ENCODE measurements at regions not wholly inside any gene's neighbourhood (a gene's known extent, or its start where the extent isn't known, plus 50 kb on each side); places are given as distances from the start of the nearest gene placed in this dataset.

DNA sequence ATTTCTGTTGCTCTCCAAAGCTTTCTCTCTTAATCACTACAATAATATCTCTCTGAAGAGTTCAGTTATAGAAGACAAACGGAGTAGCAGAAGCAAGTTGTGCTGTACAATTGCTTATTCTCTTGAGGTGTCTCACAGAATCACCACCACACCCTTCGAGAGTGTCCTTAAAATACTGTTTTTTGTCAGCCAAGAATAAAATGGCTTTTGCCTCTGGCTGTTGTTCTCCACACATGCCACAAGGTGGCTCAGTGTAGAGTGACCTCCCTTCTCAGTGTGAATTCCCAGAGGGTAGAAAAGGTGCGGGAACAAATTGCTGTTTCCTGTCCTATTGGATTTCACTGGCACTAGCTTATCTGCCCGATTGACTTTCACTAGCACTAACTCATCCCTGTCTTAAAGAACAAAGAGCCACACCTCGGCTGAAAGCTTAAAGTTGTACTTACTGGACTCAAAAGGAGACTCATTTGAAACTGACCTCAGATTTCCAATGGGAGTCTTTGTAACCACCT, 134.2 kb upstream of the SATB1 start:
- H3K4me2 ChIP-seq (ENCODE audit: low read depth, low read length), result no peak overlapping the region
- no TSS peak for BruUV-seq (replicated peaks)
- no peak overlapping the region for H3K4ac ChIP-seq (ENCODE audit: low read depth, low read length)
- WGBS, 2 experiments (ENCODE audit: extremely low coverage in 2 of 2, insufficient read length in 1 of 2), result 7% methylated on average over 2 of the region's 5 CpGs; no CpG with 5 or more reads in 1 of the 2 experiments
- H4K5ac ChIP-seq (ENCODE audit: low read depth, low read length), result no peak overlapping the region
- TF ChIP-seq CHD1 (IDR thresholded peaks at IDR 0.05; ENCODE audit: low read depth, low read length) (no peak), RCOR1 (IDR thresholded peaks at IDR 0.05; ENCODE audit: insufficient replicate concordance, low read length) (no peak), BHLHE40 (IDR thresholded peaks at IDR 0.05; ENCODE audit: low read depth, low read length) (no peak), SMC3 (IDR thresholded peaks at IDR 0.05; ENCODE audit: low read depth, low read length) (no peak)
- TF ChIP-seq, protein P1, sequence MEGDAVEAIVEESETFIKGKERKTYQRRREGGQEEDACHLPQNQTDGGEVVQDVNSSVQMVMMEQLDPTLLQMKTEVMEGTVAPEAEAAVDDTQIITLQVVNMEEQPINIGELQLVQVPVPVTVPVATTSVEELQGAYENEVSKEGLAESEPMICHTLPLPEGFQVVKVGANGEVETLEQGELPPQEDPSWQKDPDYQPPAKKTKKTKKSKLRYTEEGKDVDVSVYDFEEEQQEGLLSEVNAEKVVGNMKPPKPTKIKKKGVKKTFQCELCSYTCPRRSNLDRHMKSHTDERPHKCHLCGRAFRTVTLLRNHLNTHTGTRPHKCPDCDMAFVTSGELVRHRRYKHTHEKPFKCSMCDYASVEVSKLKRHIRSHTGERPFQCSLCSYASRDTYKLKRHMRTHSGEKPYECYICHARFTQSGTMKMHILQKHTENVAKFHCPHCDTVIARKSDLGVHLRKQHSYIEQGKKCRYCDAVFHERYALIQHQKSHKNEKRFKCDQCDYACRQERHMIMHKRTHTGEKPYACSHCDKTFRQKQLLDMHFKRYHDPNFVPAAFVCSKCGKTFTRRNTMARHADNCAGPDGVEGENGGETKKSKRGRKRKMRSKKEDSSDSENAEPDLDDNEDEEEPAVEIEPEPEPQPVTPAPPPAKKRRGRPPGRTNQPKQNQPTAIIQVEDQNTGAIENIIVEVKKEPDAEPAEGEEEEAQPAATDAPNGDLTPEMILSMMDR (conservative IDR thresholded peaks at IDR 0.05; ENCODE audit: low read depth, low read length), result no peak
- TF ChIP-seq, protein P2, sequence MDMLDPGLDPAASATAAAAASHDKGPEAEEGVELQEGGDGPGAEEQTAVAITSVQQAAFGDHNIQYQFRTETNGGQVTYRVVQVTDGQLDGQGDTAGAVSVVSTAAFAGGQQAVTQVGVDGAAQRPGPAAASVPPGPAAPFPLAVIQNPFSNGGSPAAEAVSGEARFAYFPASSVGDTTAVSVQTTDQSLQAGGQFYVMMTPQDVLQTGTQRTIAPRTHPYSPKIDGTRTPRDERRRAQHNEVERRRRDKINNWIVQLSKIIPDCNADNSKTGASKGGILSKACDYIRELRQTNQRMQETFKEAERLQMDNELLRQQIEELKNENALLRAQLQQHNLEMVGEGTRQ (IDR thresholded peaks at IDR 0.05; ENCODE audit: low read depth, low read length), result no peak
- H3K14ac ChIP-seq (replicated peaks; ENCODE audit: low read depth, low read length), result no peak overlapping the region
- no peak overlapping the region for H2BK5ac ChIP-seq (ENCODE audit: low read depth, low read length, poor library complexity, severe bottlenecking)
- no peak overlapping the region for H4K91ac ChIP-seq (ENCODE audit: insufficient read depth, low read depth, low read length)
- H3K9me1 ChIP-seq (ENCODE audit: insufficient read depth, low read length), result no peaks in the 10 kb centered on the region
- no peaks in the 10 kb centered on the region for H3K36me3 ChIP-seq (ENCODE audit: control insufficient read depth, insufficient read depth, low read length)
- no peaks in the 10 kb centered on the region for H3K4me1 ChIP-seq (ENCODE audit: control insufficient read depth, insufficient read depth, low read length)
- in situ Hi-C loops (cut with MboI; ENCODE audit: low sequenced_read_pairs) (no loop called here), intact Hi-C loops (cut with micrococcal nuclease) (loop anchor here (2.0 kb wide), 1 partner anchor 1307 kb away; no protein-coding TSS in a partner anchor), dilution Hi-C loops (cut with HindIII; ENCODE audit: low sequenced_read_pairs, unreplicated experiment) (no loop called here)
- H2BK120ac ChIP-seq (ENCODE audit: low read depth, low read length), result no peak overlapping the region
- no peak overlapping the region for H3K9ac ChIP-seq (ENCODE audit: low read depth, low read length)
- peaks cover 10% of the 10 kb centered on the region for H3K9me3 ChIP-seq (ENCODE audit: control insufficient read depth, insufficient read depth, low read length)
- no peak for DNase-seq
- H3K27me3 ChIP-seq (ENCODE audit: control insufficient read depth, insufficient read depth, low read length), result no peaks in the 10 kb centered on the region
- H4K8ac ChIP-seq (ENCODE audit: low read depth in 2 of 2, low read length in 2 of 2), result no peak overlapping the region
- no peak overlapping the region for H3K27ac ChIP-seq (ENCODE audit: insufficient read depth, low read length)
- H2AK9ac ChIP-seq (replicated peaks; ENCODE audit: low read depth, low read length, poor library complexity), result no peak overlapping the region
- H3K56ac ChIP-seq (ENCODE audit: extremely low read depth, insufficient read depth, low read length), result no peak overlapping the region
- POLR2A ChIA-PET (ENCODE audit: unreplicated experiment), result no interaction called here
- H2BK15ac ChIP-seq (ENCODE audit: low read depth, low read length), result no peak overlapping the region
- H2AFZ ChIP-seq (replicated peaks; ENCODE audit: low read length, poor library complexity), result no peak overlapping the region
- H4K20me1 ChIP-seq (ENCODE audit: insufficient read depth, low read length), result no peaks in the 10 kb centered on the region
- H3K79me1 ChIP-seq (ENCODE audit: low read depth in 1 of 2, low read length in 2 of 2), result no peaks in the 10 kb centered on the region
- H2AK5ac ChIP-seq (ENCODE audit: low read depth, low read length), result no peak overlapping the region
- CTCF ChIA-PET, result no interaction called here
- H2BK20ac ChIP-seq (ENCODE audit: low read depth, low read length), result no peak overlapping the region
- H3K23ac ChIP-seq (ENCODE audit: low read depth, low read length), result no peak overlapping the region
- H3K18ac ChIP-seq (ENCODE audit: low read depth, low read length), result no peak overlapping the region
- H3K4me3 ChIP-seq (ENCODE audit: insufficient read depth, low read depth, low read length), result no peak overlapping the region
- no peak for ATAC-seq (ENCODE audit: low read depth)
